Ovary (tissue), 7 donors: ENCODE measurements at regions not wholly inside any gene's neighbourhood (a gene's known extent, or its start where the extent isn't known, plus 50 kb on each side); places are given as distances from the start of the nearest gene placed in this dataset.

Experiments used
- DNase-seq, 5 donors: peaks; one replicate each; pipeline ENCODE4 v3.0.0-alpha.2; 2019 to 2020
- H3K27ac ChIP-seq, 2 donors: fragments of 200-600 bp; one replicate each; pipeline versions ENCODE4 v1.5.1 to v1.8.0; 2019 to 2022
- H3K27me3 ChIP-seq: fragments of 200-600 bp; one replicate; pipeline ENCODE4 v1.8.0; 2022
- H3K36me3 ChIP-seq: fragments of 200-600 bp; sonication (generic); one replicate; pipeline ENCODE4 v1.5.1; 2019
- H3K4me1 ChIP-seq: one replicate; pipeline ENCODE4 v1.8.1; 2013; ENCODE audit warnings: mild to moderate bottlenecking, moderate library complexity; ENCODE audit not compliant: insufficient read depth
- H3K4me3 ChIP-seq: fragments of 200-600 bp; sonication (generic); one replicate; pipeline ENCODE4 v1.5.1; 2017
- H3K9me3 ChIP-seq, 2 donors: fragments of 200-600 bp in 1 of 2; sonication (generic) in 1 of 2; one replicate each; pipeline versions ENCODE4 v1.5.1 to v1.8.1; 2013 to 2019; ENCODE audit warnings: mild to moderate bottlenecking in 1 of 2, moderate library complexity in 1 of 2
- CTCF ChIP-seq, 3 donors: fragments of 450-650 bp in 2 of 3; fragments of 200-600 bp in 1 of 3; IDR thresholded peaks; one replicate each; pipeline versions ENCODE4 v1.5.1 to v1.8.0; 2016 to 2022; ENCODE audit warnings: antibody characterized with exemption in 3 of 3, mild to moderate bottlenecking in 1 of 3
- EP300 ChIP-seq: sonication (generic); formaldehyde crosslinking; IDR thresholded peaks from one replicate; pipeline ENCODE4 v1.6.1; 2017; ENCODE audit warnings: antibody characterized with exemption
- POLR2A ChIP-seq: fragments of 450-650 bp; IDR thresholded peaks from one replicate; pipeline ENCODE4 v1.6.1; 2017; ENCODE audit warnings: antibody characterized with exemption, mild to moderate bottlenecking, moderate library complexity
- WGBS, 3 donors: extraction: QIAGEN DNeasy Blood & Tissue Kit in 1 of 3; methylation state at CpG; one replicate each; pipeline versions ENCODE4 v1.1.5 to v1.1.7; 2013 to 2017; 5-methylcytosine and 5-hydroxymethylcytosine counted together
- intact Hi-C, 4 donors: fragments of 100-400 bp; cut with DNase I; formaldehyde crosslinking; loops; one replicate each; pipeline versions ENCODE4 v1.11.0 to v1.15.1; 2022 to 2023
- donor health status: DM: no; HTN: no; CAD: no; lungs with moderate emphysema.
- donor health status: DM: no; HTN: no; CAD: no.
- donor health status: Bipolar disorder and iron deficiency.
- donor health status: DM: no; HTN: no; CAD: no.
- donor health status: DM: yes; HTN: yes; CAD: no.

GRCh38 chr14:76274324-76274723 is 101.6 kb upstream of the ESRRB start:
- Histone ChIP-seq H3K36me3 (no peaks in the 10 kb centered on the region), H3K4me1 (no peaks in the 10 kb centered on the region), H3K9me3 (no peaks in the 10 kb centered on the region), H3K27ac (no peak overlapping the region), H3K27me3 (no peaks in the 10 kb centered on the region), H3K4me3 (no peak overlapping the region)
- 68 to 84% (median 73%) methylated on average over 3 of the region's 3 CpGs for WGBS, 3 donors
- intact Hi-C loops: no loop called here
- no peak for DNase-seq
- TF ChIP-seq EP300: no peak
- no peak for TF ChIP-seq POLR2A
- no peak for TF ChIP-seq CTCF (IDR thresholded peaks at IDR 0.05)

GRCh38 chr14:76277586-76278130 is 98.3 kb upstream of the ESRRB start:
- H3K4me3 ChIP-seq: no peak overlapping the region
- H3K4me1 ChIP-seq: no peaks in the 10 kb centered on the region
- no peaks in the 10 kb centered on the region for H3K9me3 ChIP-seq
- H3K27me3 ChIP-seq: no peaks in the 10 kb centered on the region
- no peaks in the 10 kb centered on the region for H3K36me3 ChIP-seq
- 71 to 75% (median 74%) methylated on average over 14 of the region's 14 CpGs for WGBS, 3 donors
- DNase-seq: no peak
- no peak for TF ChIP-seq EP300
- TF ChIP-seq POLR2A: no peak
- TF ChIP-seq CTCF (IDR thresholded peaks at IDR 0.05): no peak
- no peak overlapping the region for H3K27ac ChIP-seq
- intact Hi-C loops: no loop called here

GRCh38 chr14:76280221-76280620 is 95.7 kb upstream of the ESRRB start:
- DNase-seq: no peak
- 31 to 36% (median 33%) methylated on average over 3 of the region's 3 CpGs for WGBS, 3 donors
- no peak for TF ChIP-seq POLR2A
- no peak for TF ChIP-seq EP300
- no peak for TF ChIP-seq CTCF (IDR thresholded peaks at IDR 0.05)
- H3K9me3 ChIP-seq: no peaks in the 10 kb centered on the region
- H3K27ac ChIP-seq: no peak overlapping the region
- no peaks in the 10 kb centered on the region for H3K27me3 ChIP-seq
- intact Hi-C loops: no loop called here
- H3K4me1 ChIP-seq: no peaks in the 10 kb centered on the region
- H3K4me3 ChIP-seq: no peak overlapping the region
- H3K36me3 ChIP-seq: no peaks in the 10 kb centered on the region

- Histone ChIP-seq H3K4me1 (no peaks in the 10 kb centered on the region), H3K4me3 (no peak overlapping the region), H3K9me3 (no peaks in the 10 kb centered on the region), H3K36me3 (no peaks in the 10 kb centered on the region), H3K27me3 (no peaks in the 10 kb centered on the region), H3K27ac (no peak overlapping the region)
- intact Hi-C loops: no loop called here
- TF ChIP-seq POLR2A: no peak
- TF ChIP-seq EP300: no peak
- no peak for TF ChIP-seq CTCF (IDR thresholded peaks at IDR 0.05)
- 52 to 57% (median 55%) methylated on average over 2 of the region's 2 CpGs for WGBS, 3 donors
- DNase-seq: no peak
Observed at GRCh38 chr14:76282581-76282980, 93.4 kb upstream of the ESRRB start.
